SK-N-SH treated with all-trans-retinoic acid at 6 μM for 48 hours (cell line): ENCODE measurements at regions not wholly inside any gene's neighbourhood (a gene's known extent, or its start where the extent isn't known, plus 50 kb on each side); places are given as distances from the start of the nearest gene placed in this dataset.
A peak's percentile ranks its signal among the peaks of the same experiment; 100 is the strongest.

Source experiments
- ATAC-seq: fragments of 200-7000 bp; cut with Tn5 transposase; 3 replicates; pipeline ENCODE4 v1.9.1; 2020; ENCODE audit warnings: mild to moderate bottlenecking, moderate library complexity
- ARNTL ChIP-seq: fragments of 450-650 bp; formaldehyde crosslinking; IDR thresholded peaks from 2 replicates; pipeline ENCODE4 v1.5.0; 2020; ENCODE audit warnings: low read depth, mild to moderate bottlenecking, moderate library complexity, borderline replicate concordance
- BACH2 ChIP-seq: fragments of 250-450 bp; sonication (Bioruptor Pico); IDR thresholded peaks from 2 replicates; pipeline ENCODE4 v1.9.0; 2021; ENCODE audit warnings: mild to moderate bottlenecking, borderline replicate concordance
- CREB5 ChIP-seq: fragments of 250-450 bp; sonication (Bioruptor Pico); IDR thresholded peaks from 2 replicates; pipeline ENCODE4 v1.5.1; 2020; ENCODE audit warnings: low read depth, mild to moderate bottlenecking, moderate library complexity
- CSDC2 ChIP-seq: fragments of 250-450 bp; sonication (Bioruptor Pico); IDR thresholded peaks from 2 replicates; pipeline ENCODE4 v1.5.0; 2020; ENCODE audit warnings: mild to moderate bottlenecking, moderate library complexity
- CSRNP3 ChIP-seq: fragments of 250-450 bp; sonication (Bioruptor Pico); IDR thresholded peaks from 2 replicates; pipeline ENCODE4 v1.5.1; 2021; ENCODE audit warnings: mild to moderate bottlenecking, moderate library complexity
- ESRRG ChIP-seq: fragments of 250-450 bp; sonication (Bioruptor Pico); IDR thresholded peaks from 2 replicates; pipeline ENCODE4 v1.6.1; 2021; ENCODE audit warnings: mild to moderate bottlenecking
- GLIS3 ChIP-seq: fragments of 250-450 bp; sonication (Bioruptor Pico); IDR thresholded peaks from 2 replicates; pipeline ENCODE4 v1.5.0; 2020; ENCODE audit warnings: mild to moderate bottlenecking, moderate library complexity
- ISL1 ChIP-seq: fragments of 250-450 bp; sonication (Bioruptor Pico); IDR thresholded peaks from 2 replicates; pipeline ENCODE4 v2.1.2; 2022; ENCODE audit warnings: mild to moderate bottlenecking, moderate library complexity
- OSR1 ChIP-seq: fragments of 250-450 bp; sonication (Bioruptor Pico); IDR thresholded peaks from 2 replicates; pipeline ENCODE4 v1.8.0; 2022; ENCODE audit warnings: moderate library complexity, mild to moderate bottlenecking, inconsistent platforms
- POU6F1 ChIP-seq: fragments of 250-450 bp; sonication (Bioruptor Pico); IDR thresholded peaks from 2 replicates; pipeline ENCODE4 v1.8.0; 2021; ENCODE audit warnings: low read depth, mild to moderate bottlenecking, moderate library complexity, borderline replicate concordance
- PPARA ChIP-seq: fragments of 250-450 bp; sonication (Bioruptor Pico); IDR thresholded peaks from 2 replicates; pipeline ENCODE4 v1.5.0; 2020; ENCODE audit warnings: mild to moderate bottlenecking, borderline replicate concordance
- RARB ChIP-seq: fragments of 250-450 bp; sonication (Bioruptor Pico); IDR thresholded peaks from 2 replicates; pipeline ENCODE4 v1.8.0; 2021; ENCODE audit warnings: mild to moderate bottlenecking, moderate library complexity
- SNAI2 ChIP-seq: fragments of 250-450 bp; sonication (Bioruptor Pico); IDR thresholded peaks from 2 replicates; pipeline ENCODE4 v1.5.0; 2020; ENCODE audit warnings: mild to moderate bottlenecking, moderate library complexity
- TCF4 ChIP-seq: fragments of 250-450 bp; sonication (Bioruptor Pico); IDR thresholded peaks from 2 replicates; pipeline ENCODE4 v1.8.0; 2021; ENCODE audit warnings: mild to moderate bottlenecking, moderate library complexity, borderline replicate concordance
- TOX ChIP-seq: fragments of 250-450 bp; sonication (Bioruptor Pico); IDR thresholded peaks from 2 replicates; pipeline ENCODE4 v1.8.0; 2021; ENCODE audit warnings: mild to moderate bottlenecking, moderate library complexity, borderline replicate concordance
- TSHZ2 ChIP-seq: fragments of 250-450 bp; sonication (Bioruptor Pico); IDR thresholded peaks from 2 replicates; pipeline ENCODE4 v1.5.0; 2020; ENCODE audit warnings: mild to moderate bottlenecking, moderate library complexity
- ZC3H10 ChIP-seq: fragments of 250-450 bp; sonication (Bioruptor Pico); IDR thresholded peaks from 2 replicates; pipeline ENCODE4 v1.5.1; 2021; ENCODE audit warnings: mild to moderate bottlenecking, moderate library complexity
- ZFP3 ChIP-seq: fragments of 250-450 bp; sonication (Bioruptor Pico); IDR thresholded peaks from 2 replicates; pipeline ENCODE4 v1.5.0; 2020; ENCODE audit warnings: mild to moderate bottlenecking, moderate library complexity
- ZFP30 ChIP-seq: fragments of 450-650 bp; formaldehyde crosslinking; IDR thresholded peaks from 2 replicates; pipeline ENCODE4 v1.5.0; 2022; ENCODE audit warnings: mild to moderate bottlenecking, moderate library complexity
- ZNF565 ChIP-seq: fragments of 450-650 bp; formaldehyde crosslinking; conservative IDR thresholded peaks from 2 replicates; pipeline ENCODE4 v1.5.0; 2020; ENCODE audit warnings: low read depth, mild to moderate bottlenecking, moderate library complexity
- ZNF70 ChIP-seq: fragments of 450-650 bp; formaldehyde crosslinking; IDR thresholded peaks from 2 replicates; pipeline ENCODE4 v1.5.0; 2020; ENCODE audit warnings: mild to moderate bottlenecking, moderate library complexity

- TF ChIP-seq ZC3H10 (CRISPR knock-in tag) = no peak
- no peak for TF ChIP-seq GLIS3 (CRISPR knock-in tag)
- TF ChIP-seq ZNF565 (CRISPR knock-in tag) = no peak
- TF ChIP-seq CREB5 = no peak
- TF ChIP-seq ZNF70 = no peak
- TF ChIP-seq CSDC2 (CRISPR knock-in tag) = no peak
- no peak for TF ChIP-seq SNAI2 (CRISPR knock-in tag)
- TF ChIP-seq BACH2 (CRISPR knock-in tag) = no peak
- TF ChIP-seq ZFP30 (CRISPR knock-in tag) = no peak
- TF ChIP-seq OSR1 (CRISPR knock-in tag) = no peak
- TF ChIP-seq TOX = no peak
- TF ChIP-seq CSRNP3 (CRISPR knock-in tag) = no peak
- TF ChIP-seq TCF4 (CRISPR knock-in tag) = no peak
- TF ChIP-seq ESRRG = no peak
- no peak for TF ChIP-seq ARNTL (CRISPR knock-in tag)
- TF ChIP-seq ZFP3 (CRISPR knock-in tag) = no peak
- no peak for TF ChIP-seq POU6F1 (CRISPR knock-in tag)
- TF ChIP-seq RARB (CRISPR knock-in tag) = no peak
- TF ChIP-seq ISL1 (CRISPR knock-in tag) = no peak
- no peak for TF ChIP-seq TSHZ2
- ATAC-seq = no peak
These were observed 651.6 kb downstream of the PLPP3 start for GRCh38 chr1:55927702-55928290.

GRCh38 chr1:55926906-55927471 lies 652.4 kb downstream of the PLPP3 start:
- ATAC-seq = no peak
- TF ChIP-seq ZNF70 (no peak), ISL1 (CRISPR knock-in tag) (no peak)

GRCh38 chr1:55916907-55917306 lies 662.5 kb downstream of the PLPP3 start:
- no peak for ATAC-seq
- TF ChIP-seq ZFP3 (CRISPR knock-in tag) = no peak
- no peak for TF ChIP-seq PPARA
- TF ChIP-seq, all 23 proteins: peak for 0

GRCh38 chr1:55916481-55916880 lies 662.9 kb downstream of the PLPP3 start:
- no peak for TF ChIP-seq TCF4 (CRISPR knock-in tag)
- TF ChIP-seq ZNF70 = no peak
- TF ChIP-seq POU6F1 (CRISPR knock-in tag) = no peak
- peak; percentile 96 for TF ChIP-seq ISL1 (CRISPR knock-in tag)
- TF ChIP-seq, all 23 proteins: peak for 1
- ATAC-seq = peak; percentile 86
